GM12891 (cell line): ENCODE measurements at regions not wholly inside any gene's neighbourhood (a gene's known extent, or its start where the extent isn't known, plus 50 kb on each side); places are given as distances from the start of the nearest gene placed in this dataset.

Experiments used
- DNase-seq: peaks from one replicate; pipeline ENCODE4 v3.0.0; 2011; ENCODE audit warnings: low spot score; ENCODE audit not compliant: insufficient read length
- FAIRE-seq: peaks from 2 replicates; lab custom pipeline; 2011; peaks lifted over from hg19 to GRCh38; lab: Jason Lieb, UNC
- PAX5 ChIP-seq: IDR thresholded peaks from 2 replicates; pipeline ENCODE4 v1.6.1; 2011; ENCODE audit warnings: low read length, moderate library complexity, mild to moderate bottlenecking; ENCODE audit not compliant: insufficient read depth, severe bottlenecking
- POLR2A ChIP-seq: IDR thresholded peaks from 2 replicates; pipeline ENCODE4 v1.6.1; 2011; ENCODE audit warnings: low read depth, low read length, control low read depth
- POLR2AphosphoS5 ChIP-seq: IDR thresholded peaks from 2 replicates; pipeline ENCODE4 v1.6.1; 2011; ENCODE audit warnings: low read depth, low read length, control low read depth
- POU2F2 ChIP-seq: IDR thresholded peaks from 2 replicates; pipeline ENCODE4 v1.6.1; 2011; ENCODE audit warnings: low read depth, mild to moderate bottlenecking, control low read depth, low read length, moderate library complexity
- SPI1 ChIP-seq: IDR thresholded peaks from 2 replicates; pipeline ENCODE4 v1.6.1; 2011; ENCODE audit warnings: low read depth, low read length, control low read depth
- TAF1 ChIP-seq: IDR thresholded peaks from 2 replicates; pipeline ENCODE4 v1.6.1; 2011; ENCODE audit warnings: low read depth, low read length, control low read depth

GRCh38 chr4:95957054-95957453 lies 117.2 kb downstream of the PDHA2 start:
- DNase-seq (no peak), FAIRE-seq (no peak)
- TF ChIP-seq PAX5 (no peak), POLR2AphosphoS5 (no peak), POU2F2 (no peak), POLR2A (no peak), SPI1 (no peak)

GRCh38 chr4:95957759-95958158 lies 117.9 kb downstream of the PDHA2 start:
- no peak for TF ChIP-seq POU2F2
- no peak for TF ChIP-seq SPI1
- FAIRE-seq, result no peak
- no peak for DNase-seq

- TF ChIP-seq POLR2AphosphoS5 (no peak), SPI1 (no peak), POU2F2 (no peak), PAX5 (no peak), TAF1 (no peak), POLR2A (no peak)
- no peak for FAIRE-seq
- DNase-seq, result no peak
Measured at GRCh38 chr4:95959182-95959581, 119.3 kb downstream of the PDHA2 start.

GRCh38 chr4:95959633-95960032 lies 119.7 kb downstream of the PDHA2 start:
- TF ChIP-seq POLR2AphosphoS5 (no peak), POLR2A (no peak), POU2F2 (no peak), TAF1 (no peak)
- no peak for DNase-seq
- FAIRE-seq, result no peak

GRCh38 chr4:95963456-95963855 lies 123.6 kb downstream of the PDHA2 start:
- no peak for FAIRE-seq

GRCh38 chr4:95979961-95980876 lies 140.3 kb downstream of the PDHA2 start:
- TF ChIP-seq SPI1 (no peak), POLR2A (no peak), POLR2AphosphoS5 (no peak), TAF1 (no peak), POU2F2 (no peak), PAX5 (no peak)
- FAIRE-seq (no peak), DNase-seq (no peak)

More at GRCh38 chr4:95963456-95963855, 123.6 kb downstream of the PDHA2 start:
- no peak for TF ChIP-seq TAF1
- no peak for TF ChIP-seq POLR2AphosphoS5
- no peak for TF ChIP-seq SPI1
- no peak for TF ChIP-seq POU2F2
- TF ChIP-seq POLR2A, result no peak
- no peak for TF ChIP-seq PAX5
- no peak for DNase-seq

GRCh38 chr4:95980877-95981360 lies 141.0 kb downstream of the PDHA2 start:
- DNase-seq, result no peak
- no peak for FAIRE-seq
- TF ChIP-seq TAF1 (no peak), PAX5 (no peak), POLR2A (no peak), SPI1 (no peak), POU2F2 (no peak), POLR2AphosphoS5 (no peak)

- FAIRE-seq, result no peak
- no peak for TF ChIP-seq PAX5
- TF ChIP-seq POLR2A, result no peak
- no peak for TF ChIP-seq SPI1
- TF ChIP-seq POLR2AphosphoS5, result no peak
- no peak for TF ChIP-seq POU2F2
- no peak for TF ChIP-seq TAF1
Measured at GRCh38 chr4:95981591-95981990, 141.7 kb downstream of the PDHA2 start.

GRCh38 chr4:95982516-95982915 lies 142.6 kb downstream of the PDHA2 start:
- FAIRE-seq, result no peak

More at GRCh38 chr4:95981591-95981990, 141.7 kb downstream of the PDHA2 start:
- DNase-seq, result no peak

GRCh38 chr4:95984081-95984480 lies 144.2 kb downstream of the PDHA2 start:
- TF ChIP-seq POU2F2 (no peak), PAX5 (no peak), TAF1 (no peak), POLR2AphosphoS5 (no peak)
- FAIRE-seq (no peak), DNase-seq (no peak)

More at GRCh38 chr4:95982516-95982915, 142.6 kb downstream of the PDHA2 start:
- DNase-seq, result no peak
- TF ChIP-seq POU2F2 (no peak), SPI1 (no peak), TAF1 (no peak), POLR2AphosphoS5 (no peak), PAX5 (no peak)
